NOMO-1 treated with DMSO at 0.1 percent for 48 hours (cell line): ENCODE measurements at regions not wholly inside any gene's neighbourhood (a gene's known extent, or its start where the extent isn't known, plus 50 kb on each side); places are given as distances from the start of the nearest gene placed in this dataset.

Experiments used
- DNase-seq: peaks from one replicate; lab custom pipeline; 2025; ENCODE audit not compliant: unreplicated experiment; lab: John Stamatoyannopoulos, UW

DNA sequence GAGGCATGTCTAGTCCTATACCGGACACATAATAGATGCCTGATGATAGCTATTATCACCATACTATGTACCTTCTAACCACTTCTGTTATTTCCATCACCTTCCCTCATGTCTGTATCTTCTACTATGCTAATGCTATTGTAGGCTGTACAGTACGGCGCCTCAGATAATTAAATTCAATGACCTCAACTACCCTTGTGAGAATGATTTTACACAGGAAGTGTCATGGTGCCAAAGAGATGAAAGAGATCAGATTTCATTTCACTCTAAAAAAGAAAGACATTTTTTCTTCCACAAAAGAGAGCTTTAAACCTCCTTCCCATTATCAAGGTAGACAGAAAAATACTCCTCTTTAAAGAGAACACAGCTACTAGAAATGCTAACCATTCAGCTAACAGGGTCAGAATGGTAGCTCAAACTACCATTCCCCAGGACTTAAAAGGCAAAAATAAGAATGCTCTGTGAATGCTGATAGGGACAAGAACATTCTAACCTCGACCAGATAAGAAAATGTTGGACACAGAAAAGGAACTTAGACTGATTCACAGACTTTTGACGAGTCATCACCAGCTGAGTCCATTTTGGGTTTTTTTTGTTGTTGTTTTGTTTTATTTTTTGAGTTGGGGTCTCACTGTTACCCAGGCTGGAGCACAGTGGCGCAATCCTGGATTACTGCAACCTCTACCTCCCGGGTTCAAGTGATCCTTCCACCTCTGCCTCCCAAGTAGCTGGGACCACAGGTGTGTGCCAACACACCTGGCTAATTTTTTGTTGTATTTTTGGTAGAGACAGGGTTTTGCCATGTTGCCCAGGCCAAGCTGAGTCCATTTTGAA lies 99.2 kb upstream of the RAPGEF2 start:
- DNase-seq, result no peak

DNA sequence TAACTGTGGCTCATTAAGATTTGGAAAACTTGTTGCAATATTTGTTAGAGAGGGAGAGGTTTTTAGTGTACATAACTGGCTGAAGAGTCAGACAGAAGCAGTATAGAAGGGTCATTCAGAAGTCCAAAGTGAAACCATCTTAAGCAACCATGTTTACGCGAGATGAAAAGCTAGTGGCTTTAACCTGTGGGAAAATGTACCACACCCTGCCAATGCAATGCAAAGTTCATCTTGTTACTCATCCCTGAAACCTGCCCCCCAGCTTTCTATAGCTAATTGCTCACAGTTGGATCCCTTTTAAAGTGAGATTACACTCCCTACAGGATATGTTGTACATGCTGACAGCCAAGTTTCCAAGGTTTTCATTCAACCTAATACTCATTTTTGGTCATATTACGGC lies 96.7 kb upstream of the RAPGEF2 start:
- DNase-seq, result no peak

DNA sequence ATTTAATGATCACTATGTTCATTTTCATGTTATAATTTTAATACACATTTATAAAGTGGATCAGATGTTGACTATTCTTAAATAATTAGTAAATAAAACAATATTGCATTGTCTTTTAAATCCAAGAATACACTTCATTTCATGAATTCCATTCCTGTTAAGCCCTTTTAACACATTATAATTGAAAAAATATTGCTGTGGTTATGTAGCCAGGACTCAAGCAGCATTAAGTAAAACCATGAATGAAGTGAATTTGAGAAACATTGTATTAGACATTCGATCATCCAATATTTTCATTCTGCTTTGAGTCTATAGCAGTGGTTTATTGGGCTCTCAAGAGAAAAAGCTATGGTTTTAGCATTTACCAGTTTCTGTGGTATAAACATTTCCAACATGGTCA lies 94.2 kb upstream of the RAPGEF2 start:
- no peak for DNase-seq

DNA sequence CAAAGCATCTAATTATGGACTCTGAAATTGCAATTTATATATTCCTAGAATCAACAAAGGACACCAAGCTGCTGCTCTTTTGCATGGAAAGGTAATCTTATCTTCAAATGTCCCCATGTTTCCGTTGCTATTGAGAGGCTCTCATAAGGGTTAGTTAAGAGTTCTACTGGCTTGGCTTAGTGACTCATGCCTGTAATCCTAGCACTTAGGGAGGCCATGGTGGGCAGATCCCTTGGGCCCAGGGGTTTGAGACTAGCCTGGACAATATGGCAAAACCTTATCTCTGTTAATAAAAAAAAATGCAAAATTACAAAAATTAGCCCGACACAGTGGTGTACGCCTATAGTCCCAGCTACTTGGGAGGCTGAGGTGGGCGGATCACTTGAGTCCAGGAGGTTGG lies 93.4 kb upstream of the RAPGEF2 start:
- DNase-seq, result no peak

DNA sequence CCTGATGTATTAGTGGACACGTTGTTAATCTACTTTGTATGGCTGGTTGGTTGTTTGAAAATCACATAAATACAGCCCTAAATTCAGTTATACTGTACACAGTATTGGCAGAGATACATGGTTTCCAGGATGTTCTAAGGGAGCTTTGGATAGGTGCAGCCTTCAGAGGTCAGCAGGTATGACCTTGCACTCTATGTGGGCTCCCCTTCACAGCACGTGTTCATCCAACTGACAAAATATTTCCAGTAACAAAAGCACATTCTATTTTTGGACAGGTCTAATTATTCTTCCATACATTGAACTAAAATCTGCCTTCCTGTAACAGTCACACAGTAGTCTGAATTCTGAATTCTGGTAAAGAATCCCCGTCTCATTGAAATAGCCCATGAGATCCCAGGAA lies 92.8 kb upstream of the RAPGEF2 start:
- DNase-seq, result no peak

DNA sequence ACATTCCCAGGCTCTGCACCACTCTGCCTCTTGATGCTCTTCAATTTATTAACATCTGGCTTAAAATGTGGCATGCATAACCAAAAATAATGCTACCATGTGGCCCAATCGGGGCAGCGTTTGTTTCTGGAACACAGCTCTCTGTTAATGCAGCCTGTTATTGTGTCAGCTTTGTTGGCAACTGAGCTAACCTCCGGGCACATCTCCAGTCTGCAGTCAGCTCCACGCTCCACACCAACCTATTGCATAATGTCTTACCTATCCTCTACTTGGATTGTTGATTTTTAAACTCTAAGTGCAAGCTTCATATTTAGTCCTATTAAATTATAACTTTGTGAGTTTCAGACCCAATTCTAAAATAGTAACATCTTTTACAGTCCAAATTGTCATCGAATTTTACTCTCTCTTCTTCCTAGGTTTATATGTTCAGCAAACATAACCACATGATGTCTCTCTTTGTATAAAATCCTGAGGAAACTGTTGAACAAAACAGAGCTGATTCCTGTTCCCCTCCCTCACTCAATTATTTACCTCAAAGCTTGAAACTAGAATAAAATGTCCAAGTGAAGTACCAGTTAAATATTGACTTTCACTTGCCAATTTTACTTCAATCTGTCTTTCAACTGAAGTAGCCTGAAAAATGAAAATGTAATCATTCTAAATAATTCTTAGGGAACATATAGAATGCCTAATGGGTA lies 92.2 kb upstream of the RAPGEF2 start:
- DNase-seq, result no peak

DNA sequence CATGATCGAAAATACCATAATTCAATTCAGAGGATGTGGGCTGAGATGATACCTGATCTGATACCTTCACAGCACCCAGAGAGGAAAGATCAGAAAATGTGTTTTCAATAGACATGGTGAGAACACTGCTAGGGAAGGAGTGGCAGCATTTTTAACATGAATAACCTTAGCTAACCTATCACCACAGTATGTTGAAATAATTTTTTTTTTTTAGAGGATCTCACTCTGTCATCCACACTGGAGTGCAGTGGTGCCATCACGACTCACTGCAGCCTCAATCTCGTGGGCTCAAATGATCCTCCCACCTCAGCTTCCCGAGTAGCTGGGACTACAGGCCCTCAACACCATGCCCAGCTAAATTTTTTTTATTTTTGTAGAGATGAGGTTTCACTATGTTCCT lies 90.5 kb upstream of the RAPGEF2 start:
- no peak for DNase-seq

DNA sequence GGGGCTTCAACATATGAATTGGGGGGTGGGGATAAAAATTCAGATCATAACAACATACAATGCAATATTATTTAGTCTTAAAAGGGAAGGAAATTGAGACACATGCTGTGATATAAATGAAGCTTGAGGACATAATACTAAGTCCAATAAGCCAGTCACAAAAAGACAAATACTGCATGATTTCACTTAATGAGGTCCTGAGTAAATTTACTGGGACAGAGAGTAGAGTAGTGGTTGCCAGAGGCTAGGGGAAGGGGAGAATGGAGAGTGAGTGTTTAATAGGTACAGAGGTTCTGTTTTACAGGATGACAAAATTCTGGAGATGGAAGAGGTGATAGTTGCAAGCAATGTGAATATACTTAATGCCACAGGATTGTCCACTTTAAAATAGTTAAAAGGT lies 89.2 kb upstream of the RAPGEF2 start:
- no peak for DNase-seq

DNA sequence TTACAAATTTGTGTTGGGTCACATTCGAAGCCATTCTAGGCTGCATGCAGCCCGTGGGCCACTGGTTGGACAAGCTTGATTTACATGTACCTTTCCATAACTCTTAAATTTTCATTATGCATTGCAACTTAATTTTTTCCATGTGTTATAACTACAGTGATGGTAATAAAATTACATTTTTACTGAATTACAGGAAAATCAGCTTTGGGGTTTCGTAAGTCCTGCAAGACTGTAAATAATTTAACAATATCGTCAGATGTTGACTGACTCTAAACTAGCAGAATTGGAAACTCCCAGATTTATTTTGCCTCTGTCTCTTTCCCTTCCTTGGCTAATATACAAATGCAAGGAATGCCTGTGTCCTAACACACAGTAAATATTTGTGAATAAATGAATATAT lies 88.0 kb upstream of the RAPGEF2 start:
- no peak for DNase-seq

DNA sequence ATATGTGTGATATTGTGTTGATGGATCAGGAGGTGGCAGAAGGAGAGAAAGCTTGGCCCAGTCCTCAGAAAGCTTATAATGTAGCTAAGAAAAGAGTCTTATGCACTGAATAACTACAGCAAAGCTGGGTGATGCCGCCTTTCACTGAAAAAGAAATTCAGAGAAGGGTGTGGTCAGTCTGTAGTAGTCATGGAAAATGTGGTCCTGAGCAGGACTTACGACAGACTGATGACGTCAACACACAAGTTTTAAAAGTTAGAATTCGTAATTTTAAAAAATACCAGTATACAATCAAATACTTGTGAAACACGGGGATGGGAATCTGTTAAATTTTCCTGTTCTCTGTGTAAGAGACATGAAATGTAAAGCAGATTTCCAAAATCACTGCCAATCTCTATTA lies 87.0 kb upstream of the RAPGEF2 start:
- DNase-seq, result no peak

DNA sequence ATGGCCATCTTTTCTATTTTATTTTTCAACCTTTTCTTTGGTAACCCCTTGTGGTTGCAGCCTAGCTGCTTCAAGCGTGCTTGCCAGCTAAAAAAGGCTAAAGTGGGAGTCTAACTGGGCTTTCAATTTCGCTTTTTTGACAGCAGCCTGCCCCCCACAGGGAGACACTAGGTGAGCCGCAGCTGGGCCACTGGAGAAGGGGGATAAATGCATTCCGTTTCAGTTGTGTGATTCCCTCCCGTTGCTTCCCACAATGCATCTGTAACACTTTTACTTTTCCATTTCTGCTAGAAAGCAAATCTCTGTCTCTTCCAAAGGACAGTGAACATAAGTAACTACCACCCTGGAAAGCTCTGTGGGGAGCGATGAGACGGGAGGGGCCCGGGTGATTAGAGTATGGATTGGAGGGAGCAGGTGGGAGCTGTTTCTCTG lies 86.3 kb upstream of the RAPGEF2 start:
- no peak for DNase-seq

DNA sequence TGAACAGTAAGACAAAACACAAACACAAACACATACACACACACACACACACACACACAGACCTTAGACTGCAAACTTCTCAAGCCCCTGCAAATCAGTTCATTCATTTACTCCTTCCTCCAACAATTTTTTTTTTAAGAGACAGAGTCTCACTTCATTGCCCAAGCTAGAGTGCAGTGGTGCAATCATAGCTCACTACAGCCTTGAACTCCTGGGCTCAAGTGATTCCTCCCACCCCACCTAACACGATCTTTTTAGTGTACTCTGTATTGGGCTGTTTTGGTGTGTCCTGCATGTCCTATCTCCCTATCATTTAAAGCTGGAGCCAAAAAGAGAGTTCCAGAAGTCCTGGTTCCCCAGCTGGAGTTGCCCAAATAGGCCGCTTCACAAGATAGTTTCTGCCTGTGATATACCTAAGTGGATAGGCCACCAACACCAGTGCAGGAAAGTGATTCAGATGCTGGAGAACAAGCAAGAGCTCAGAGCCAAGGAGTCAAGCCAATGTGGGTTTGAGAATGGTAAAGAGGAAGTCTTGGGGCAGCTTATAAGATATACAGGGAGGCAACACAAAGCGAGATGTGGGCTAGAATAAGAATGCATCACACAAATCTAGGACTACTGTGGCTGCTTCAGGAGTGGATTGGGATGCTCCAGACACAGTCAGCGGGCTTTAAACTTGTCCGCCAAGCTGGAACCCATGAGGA lies 85.4 kb upstream of the RAPGEF2 start:
- DNase-seq, result peak; percentile 40

DNA sequence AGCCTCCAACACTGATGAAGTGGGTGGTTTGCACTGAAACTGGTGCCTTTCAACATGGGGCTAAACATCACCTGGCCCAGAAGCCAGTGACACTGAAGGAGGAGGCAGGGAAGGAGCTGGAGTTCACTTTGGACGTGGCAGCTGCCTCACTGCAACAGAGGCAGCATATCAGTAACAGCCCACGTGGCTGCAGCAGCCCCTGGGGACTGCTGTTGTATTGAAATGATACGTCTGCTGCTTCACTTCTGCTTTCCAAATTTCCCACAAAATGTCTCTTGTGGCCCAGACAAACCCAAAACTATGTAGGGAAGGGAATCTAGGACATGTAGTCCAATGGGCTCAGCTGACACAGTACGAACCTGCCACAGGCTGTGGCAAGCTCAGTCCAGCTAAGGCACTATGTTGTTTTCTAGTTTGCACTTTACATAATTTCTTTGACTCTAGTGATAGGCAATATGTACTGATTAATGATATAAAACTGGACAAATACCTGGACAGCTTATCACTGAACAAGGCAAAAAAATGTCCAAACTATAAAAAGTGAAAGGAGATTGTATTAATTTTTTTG lies 84.7 kb upstream of the RAPGEF2 start:
- DNase-seq, result peak; percentile 15

DNA sequence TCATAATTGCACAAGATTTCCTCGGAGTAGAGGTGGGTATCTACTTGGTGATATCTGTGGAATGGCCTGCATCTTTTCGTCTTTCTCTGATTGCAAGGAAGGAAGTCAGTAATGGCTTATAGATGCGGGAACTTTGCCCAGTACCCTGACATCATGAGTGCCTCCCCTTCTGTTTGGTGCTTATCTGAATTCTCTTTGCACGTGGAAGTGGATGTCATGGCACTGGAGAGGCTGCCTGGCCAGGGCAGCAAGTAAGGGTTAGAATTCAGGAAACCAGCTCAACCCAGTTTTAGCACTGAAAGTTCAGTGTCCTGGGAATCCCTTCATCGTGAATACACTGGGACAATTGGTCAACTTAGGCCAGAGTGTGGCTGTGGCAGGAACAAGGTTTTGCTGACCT lies 83.5 kb upstream of the RAPGEF2 start:
- DNase-seq, result no peak

DNA sequence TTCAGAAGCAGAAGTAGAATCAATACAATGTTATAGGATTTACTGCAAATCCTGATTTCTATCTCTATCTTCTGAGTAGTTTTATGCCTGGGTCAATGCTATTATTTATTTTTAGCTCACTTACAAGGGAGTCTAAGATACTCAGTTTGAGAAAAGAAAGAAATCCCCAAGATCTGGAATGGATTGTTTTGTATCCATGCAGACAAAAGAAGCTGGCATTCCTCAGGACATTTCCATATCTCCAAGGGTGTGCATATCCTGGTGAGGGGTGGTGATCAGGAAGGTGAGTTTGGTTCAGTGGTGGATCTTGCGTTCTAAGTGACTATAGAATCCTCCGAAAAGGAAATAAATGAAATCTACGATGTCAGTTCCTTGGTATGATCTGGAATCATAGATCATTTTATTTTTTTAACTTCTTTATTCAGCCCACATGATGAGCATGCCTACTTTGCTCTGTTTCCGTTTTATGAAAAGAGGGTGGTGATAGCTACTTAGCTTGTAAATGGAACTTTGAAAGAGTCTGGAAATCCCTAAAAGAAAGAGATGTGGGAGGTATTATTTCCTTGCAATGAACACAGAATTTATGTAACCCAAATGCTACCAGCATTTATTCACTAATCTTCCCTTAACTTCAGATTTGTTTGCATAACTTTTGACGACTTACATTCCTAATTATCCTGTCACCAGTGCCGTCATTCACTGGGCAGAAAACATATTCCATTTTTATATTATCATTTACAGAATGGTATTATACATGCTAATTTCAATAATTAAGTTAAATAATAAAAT lies 81.1 kb upstream of the RAPGEF2 start:
- no peak for DNase-seq

DNA sequence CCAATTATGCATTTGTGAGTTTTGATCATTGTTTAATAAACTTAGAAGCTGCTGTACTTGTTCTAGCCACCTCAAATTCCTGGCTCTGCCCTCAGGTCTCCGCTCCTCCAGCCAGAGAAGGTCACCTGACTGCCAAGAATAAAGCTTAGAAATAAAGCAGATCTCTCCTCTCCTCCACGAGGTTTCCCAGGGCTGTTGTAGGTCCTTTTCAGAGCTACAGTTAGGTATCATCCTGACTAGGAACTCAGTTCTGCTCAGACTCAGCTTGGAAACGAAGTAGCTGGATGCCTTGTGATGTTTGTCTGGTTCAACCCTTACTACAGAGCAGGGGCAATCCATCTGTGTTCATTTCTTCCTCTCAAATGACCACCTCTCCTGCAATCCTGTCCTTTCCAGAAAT lies 79.1 kb upstream of the RAPGEF2 start:
- DNase-seq, result no peak

DNA sequence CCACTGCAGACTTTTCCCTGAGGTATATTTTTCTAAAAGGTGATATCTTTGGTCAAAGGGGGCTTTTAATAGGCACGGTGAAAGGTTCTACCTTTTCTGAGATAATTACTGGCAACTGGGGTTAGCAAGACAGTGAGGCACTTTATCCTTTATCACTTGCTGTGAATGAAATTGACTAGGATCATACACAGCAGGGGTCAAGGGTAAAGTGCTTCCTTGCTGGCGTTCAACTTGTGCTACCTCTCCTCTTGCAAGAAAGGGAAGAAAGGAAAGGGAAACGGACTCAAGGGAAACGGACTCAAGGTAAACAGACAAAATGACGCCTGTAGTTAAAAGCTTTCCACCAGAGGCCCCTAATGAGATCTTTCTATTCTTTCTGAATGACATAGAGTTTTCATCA lies 78.6 kb upstream of the RAPGEF2 start:
- no peak for DNase-seq

DNA sequence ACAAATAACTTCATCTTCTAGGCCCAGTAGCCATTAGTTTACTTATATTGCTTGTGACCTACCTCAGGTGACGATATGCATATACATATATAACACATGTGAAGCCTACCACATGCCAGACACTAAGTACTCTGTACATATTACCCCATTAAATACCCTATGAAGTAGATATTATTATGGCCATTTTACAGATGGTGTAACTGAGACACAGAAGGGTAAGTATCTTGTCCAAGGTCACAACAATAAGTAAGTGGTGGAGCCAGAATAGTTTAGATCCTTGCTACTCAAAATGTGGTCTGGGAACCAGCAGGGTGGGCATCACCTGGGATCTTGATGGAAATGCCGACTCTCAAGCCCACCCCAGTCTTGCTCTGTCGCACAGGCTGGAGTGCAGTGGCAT lies 78.1 kb upstream of the RAPGEF2 start:
- DNase-seq, result no peak

DNA sequence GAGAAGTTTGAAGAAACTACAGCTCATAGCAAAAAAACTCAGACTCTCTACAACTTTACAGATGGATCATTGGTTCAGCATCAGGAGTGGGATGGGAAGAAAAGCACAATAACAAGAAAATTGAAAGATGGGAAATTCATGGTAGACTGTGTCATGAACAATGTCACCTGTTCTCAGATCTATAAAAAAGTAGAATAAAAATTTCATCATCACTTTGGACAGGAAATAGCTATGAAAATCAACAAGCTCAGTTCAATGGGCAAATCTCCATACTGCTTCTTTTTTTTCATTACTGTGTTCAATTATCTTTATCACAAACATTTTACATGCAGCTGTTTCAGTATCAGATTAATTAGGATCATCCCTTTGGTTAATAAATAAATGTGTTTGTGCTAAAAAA lies 76.5 kb upstream of the RAPGEF2 start:
- DNase-seq, result no peak

DNA sequence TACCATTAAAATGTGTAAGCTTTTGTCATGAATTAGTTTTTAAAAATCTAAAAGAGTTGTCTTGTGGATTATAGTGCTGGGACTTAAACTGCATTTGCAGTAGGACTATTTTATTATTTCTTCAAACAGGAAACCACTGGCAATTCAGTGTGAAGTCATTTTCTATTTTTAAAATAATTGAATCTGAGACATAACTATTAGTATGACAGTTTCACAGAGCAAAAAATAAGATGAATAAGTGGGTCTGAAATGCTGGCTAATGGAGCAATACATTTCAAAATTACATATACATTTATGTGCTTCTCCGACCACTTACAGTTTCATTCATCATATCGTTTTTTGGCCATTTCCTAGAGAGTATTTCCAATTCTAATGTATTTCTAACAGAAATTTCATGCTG lies 75.3 kb upstream of the RAPGEF2 start:
- peak; percentile 12 for DNase-seq

DNA sequence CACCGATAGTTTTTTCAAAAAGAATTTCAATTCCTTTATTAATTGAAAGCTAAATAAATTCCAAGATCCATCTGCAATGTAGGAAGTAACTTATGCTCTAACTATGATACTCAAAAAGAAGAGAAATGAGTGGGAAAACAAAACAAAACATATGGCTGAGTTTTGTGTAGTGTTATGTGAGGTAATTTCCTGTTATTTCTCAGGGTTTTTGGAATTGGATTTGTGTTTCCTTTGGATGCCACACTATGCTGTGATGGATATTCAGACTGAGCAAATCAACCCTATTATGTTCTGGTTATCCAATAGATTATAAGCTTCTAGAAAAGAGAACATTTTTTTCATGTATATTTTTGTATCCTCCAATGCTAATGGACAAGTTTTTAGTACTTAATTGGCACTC lies 73.4 kb upstream of the RAPGEF2 start:
- DNase-seq, result no peak
